ENCODE measurements at regions not wholly inside any gene's neighbourhood (a gene's known extent, or its start where the extent isn't known, plus 50 kb on each side); places are given as distances from the start of the nearest gene placed in this dataset.

DNA sequence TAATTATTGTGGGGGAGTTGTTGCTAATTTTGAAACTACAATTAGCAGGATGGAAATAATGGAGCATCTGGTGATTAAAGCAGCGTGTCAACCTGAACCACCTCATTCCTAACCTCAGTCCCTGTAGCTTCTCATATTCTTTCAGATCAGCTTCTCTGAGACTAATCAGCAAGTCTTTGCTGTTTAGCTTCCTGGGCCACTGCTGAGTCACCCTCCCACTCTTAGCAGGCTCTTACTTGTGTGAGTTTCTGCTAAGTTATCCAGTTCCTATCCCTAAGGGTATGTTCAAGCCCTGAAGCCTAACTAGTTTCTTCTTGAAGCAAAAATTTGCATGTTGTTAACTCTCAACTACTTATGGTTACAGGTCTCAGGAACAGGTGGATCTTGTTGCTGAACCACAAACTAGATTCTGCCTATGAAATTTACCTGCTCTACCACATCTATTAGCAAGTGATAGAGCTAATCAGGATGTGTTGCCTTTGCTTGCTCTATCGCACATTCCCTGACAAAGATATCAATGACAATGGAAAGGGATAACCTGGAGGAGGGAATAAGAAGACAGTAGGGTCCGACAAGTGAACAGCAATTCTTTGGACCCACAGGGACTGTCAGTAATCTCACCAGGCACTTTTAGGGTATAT is 134.2 kb downstream of the EIF4E start (continued):
- TF ChIP-seq YY1 (IDR thresholded peaks at IDR 0.05; ENCODE audit: extremely low read depth, insufficient replicate concordance, low read depth, low read length) (no peak), ZFX (IDR thresholded peaks at IDR 0.05) (no peak), RAD21 (IDR thresholded peaks at IDR 0.05; ENCODE audit: low read depth) (no peak), JUND (IDR thresholded peaks at IDR 0.05) (no peak), SP1 (IDR thresholded peaks at IDR 0.05; ENCODE audit: low read depth) (no peak)
- TF ChIP-seq, protein P1, sequence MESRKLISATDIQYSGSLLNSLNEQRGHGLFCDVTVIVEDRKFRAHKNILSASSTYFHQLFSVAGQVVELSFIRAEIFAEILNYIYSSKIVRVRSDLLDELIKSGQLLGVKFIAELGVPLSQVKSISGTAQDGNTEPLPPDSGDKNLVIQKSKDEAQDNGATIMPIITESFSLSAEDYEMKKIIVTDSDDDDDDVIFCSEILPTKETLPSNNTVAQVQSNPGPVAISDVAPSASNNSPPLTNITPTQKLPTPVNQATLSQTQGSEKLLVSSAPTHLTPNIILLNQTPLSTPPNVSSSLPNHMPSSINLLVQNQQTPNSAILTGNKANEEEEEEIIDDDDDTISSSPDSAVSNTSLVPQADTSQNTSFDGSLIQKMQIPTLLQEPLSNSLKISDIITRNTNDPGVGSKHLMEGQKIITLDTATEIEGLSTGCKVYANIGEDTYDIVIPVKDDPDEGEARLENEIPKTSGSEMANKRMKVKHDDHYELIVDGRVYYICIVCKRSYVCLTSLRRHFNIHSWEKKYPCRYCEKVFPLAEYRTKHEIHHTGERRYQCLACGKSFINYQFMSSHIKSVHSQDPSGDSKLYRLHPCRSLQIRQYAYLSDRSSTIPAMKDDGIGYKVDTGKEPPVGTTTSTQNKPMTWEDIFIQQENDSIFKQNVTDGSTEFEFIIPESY (IDR thresholded peaks at IDR 0.05; ENCODE audit: extremely low read depth, insufficient replicate concordance, low read length): no peak

DNA sequence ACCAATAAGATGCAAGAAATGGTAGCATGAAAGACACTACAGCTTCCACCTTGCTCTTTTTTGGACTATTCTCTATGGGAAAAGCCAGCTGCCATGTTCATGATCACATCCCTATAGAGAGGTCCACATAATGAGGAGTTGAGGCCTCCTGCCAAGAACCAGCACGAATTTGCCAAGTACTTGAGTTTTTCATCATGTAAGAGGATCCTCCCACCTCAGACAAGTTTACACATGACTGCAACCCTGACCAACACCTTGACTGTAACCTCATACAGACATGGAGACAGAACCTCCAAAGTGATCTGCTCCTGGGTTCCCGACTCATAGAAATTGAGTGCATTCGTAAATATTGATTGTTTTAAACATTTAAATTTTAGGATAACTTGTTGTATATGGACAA is 135.2 kb upstream of the TSPAN5 start:
- Histone ChIP-seq H3K36me3 (ENCODE audit: control insufficient read depth in 1 of 2, insufficient read depth in 2 of 2, low read length in 2 of 2) (no peaks in the 10 kb centered on the region), H3K9me3 (ENCODE audit: control insufficient read depth in 1 of 2, insufficient read depth in 1 of 2, low read depth in 1 of 2, low read length in 2 of 2) (no peaks in the 10 kb centered on the region), H3K4me2 (ENCODE audit: low read length) (no peak overlapping the region), H3K4me3 (replicated peaks in 1 of 2; ENCODE audit: low read depth in 1 of 2, low read length in 2 of 2) (no peak overlapping the region), H3K4me1 (ENCODE audit: control insufficient read depth in 1 of 2, insufficient read depth in 2 of 2, low read length in 2 of 2) (peaks cover 0 to 5% of the 10 kb centered on the region in 2 experiments; a peak in 1 of 4 replicates), H3K9me2 (ENCODE audit: insufficient read depth) (no peaks in the 10 kb centered on the region), H3K27ac (ENCODE audit: low read depth, low read length) (no peak overlapping the region), H3K79me2 (ENCODE audit: insufficient read depth, low read length) (no peaks in the 10 kb centered on the region), H3K27me3 (ENCODE audit: insufficient read depth, low read length) (no peaks in the 10 kb centered on the region), H3K9ac (ENCODE audit: low read length) (no peak overlapping the region), H4K20me1 (ENCODE audit: insufficient read depth) (no peaks in the 10 kb centered on the region), H2AFZ (ENCODE audit: low read depth, low read length, poor library complexity, severe bottlenecking) (no peak overlapping the region)
- no TSS peak for BruUV-seq (replicated peaks)
- DNase-seq (ENCODE audit: low read depth, low spot score) (no peak), ATAC-seq (no peak)
- CTCF ChIA-PET: no interaction called here
- intact Hi-C loops (cut with micrococcal nuclease): no loop called here
- POLR2A ChIA-PET: no interaction called here
- TF ChIP-seq, protein P2, sequence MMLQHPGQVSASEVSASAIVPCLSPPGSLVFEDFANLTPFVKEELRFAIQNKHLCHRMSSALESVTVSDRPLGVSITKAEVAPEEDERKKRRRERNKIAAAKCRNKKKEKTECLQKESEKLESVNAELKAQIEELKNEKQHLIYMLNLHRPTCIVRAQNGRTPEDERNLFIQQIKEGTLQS (IDR thresholded peaks at IDR 0.05): no peak
- TF ChIP-seq YY1 (IDR thresholded peaks at IDR 0.05; ENCODE audit: extremely low read depth, insufficient replicate concordance, low read depth, low read length) (no peak), ZNF274 (IDR thresholded peaks at IDR 0.05; ENCODE audit: low read depth, low read length) (no peak), POLR2AphosphoS5 (IDR thresholded peaks at IDR 0.05; ENCODE audit: low read depth, low read length) (no peak), EGR1 (IDR thresholded peaks at IDR 0.05; ENCODE audit: low read depth) (no peak), SRF (IDR thresholded peaks at IDR 0.05; ENCODE audit: low read depth) (no peak), ELF1 (IDR thresholded peaks at IDR 0.05; ENCODE audit: borderline replicate concordance, low read depth) (no peak), ZFX (IDR thresholded peaks at IDR 0.05) (no peak), SIN3A (IDR thresholded peaks at IDR 0.05; ENCODE audit: low read depth) (no peak), CBX3 (IDR thresholded peaks at IDR 0.05; ENCODE audit: low read depth) (no peak), EZH2phosphoT487 (IDR thresholded peaks at IDR 0.05; ENCODE audit: borderline replicate concordance) (no peak), POLR2A (IDR thresholded peaks at IDR 0.05; ENCODE audit: borderline replicate concordance, extremely low read depth, insufficient read depth, insufficient read length) (no peak), JUND (IDR thresholded peaks at IDR 0.05) (no peak)
- RAD21 ChIA-PET (ENCODE audit: low non-redundant PET in 1 of 2, low total read pairs in 2 of 2, uncharacterized antibody in 2 of 2, unreplicated experiment in 2 of 2): no interaction called here

All from HCT116 (cell line).